Medulla oblongata (tissue), 1 donor: ENCODE measurements at regions not wholly inside any gene's neighbourhood (a gene's known extent, or its start where the extent isn't known, plus 50 kb on each side); places are given as distances from the start of the nearest gene placed in this dataset.
A peak's percentile ranks its signal among the peaks of the same experiment; 100 is the strongest.

Source experiments
- DNase-seq: peaks from one replicate; pipeline ENCODE4 v3.0.0-alpha.2; 2015; ENCODE audit errors: extremely low spot score

DNA sequence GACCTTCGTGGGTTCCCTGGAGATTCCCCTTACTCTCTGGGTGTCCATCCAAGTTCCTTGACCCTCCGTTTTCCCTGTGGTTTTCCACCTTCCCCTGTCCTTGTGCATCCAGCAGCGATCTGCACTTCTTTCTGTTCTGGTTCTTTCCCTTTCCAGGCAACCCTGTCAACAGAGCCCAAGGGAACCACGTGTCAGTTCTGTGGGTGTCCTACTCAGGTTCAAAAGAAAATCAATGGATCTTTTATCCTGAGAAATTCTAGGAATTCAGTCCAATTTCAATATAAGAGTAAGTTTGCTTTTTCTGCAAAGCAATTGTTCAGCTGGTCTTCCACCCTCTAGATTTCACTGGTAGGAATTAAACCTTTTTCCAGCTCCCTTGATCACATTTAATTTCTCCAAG lies 1394.8 kb upstream of the SLC10A2 start:
- DNase-seq, result no peak

DNA sequence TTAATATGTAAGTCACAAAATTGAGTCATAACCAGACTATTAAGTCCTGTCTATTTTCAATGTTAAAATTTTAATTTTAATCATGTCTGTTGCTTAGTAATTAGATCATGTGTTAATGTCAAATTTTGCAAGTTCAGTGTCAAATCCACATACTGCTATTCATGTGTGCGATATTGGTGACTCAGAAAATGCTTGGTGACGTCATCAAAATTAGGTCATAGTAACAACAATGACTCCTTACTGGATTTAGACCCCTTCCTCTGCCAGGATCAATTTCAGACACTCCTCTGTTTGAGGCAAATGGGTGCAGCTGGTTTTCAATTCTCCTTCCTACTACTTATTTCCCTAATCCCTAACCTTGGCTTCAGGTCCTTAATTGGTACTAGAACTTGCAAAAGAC lies 1394.3 kb upstream of the SLC10A2 start:
- no peak for DNase-seq

DNA sequence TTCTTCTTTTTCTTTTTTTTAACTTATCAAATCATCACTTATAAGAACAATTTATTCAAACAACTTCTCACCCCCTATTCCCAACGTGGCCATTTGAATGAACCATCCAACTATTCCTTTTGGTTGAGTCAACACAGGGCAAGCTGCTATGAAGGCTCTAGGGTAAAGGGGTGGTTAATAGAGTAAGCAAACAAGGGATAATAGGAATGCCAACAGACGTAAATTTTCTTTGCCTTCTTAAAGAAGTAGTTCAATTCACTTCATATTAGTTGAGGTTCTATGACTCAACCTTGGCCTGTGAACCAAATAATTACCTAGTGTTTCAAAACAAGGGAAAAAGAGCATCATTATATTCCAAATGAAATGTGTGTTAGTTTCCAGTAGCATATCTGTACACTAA lies 1383.8 kb upstream of the SLC10A2 start:
- DNase-seq, result no peak

- DNase-seq, result no peak
Measured at GRCh38 chr13:104447348-104447747, 1381.1 kb upstream of the SLC10A2 start.

- DNase-seq, result no peak
Measured at GRCh38 chr13:104442536-104442935, 1376.3 kb upstream of the SLC10A2 start.

GRCh38 chr13:104436555-104436954 lies 1370.3 kb upstream of the SLC10A2 start:
- DNase-seq, result no peak

DNA sequence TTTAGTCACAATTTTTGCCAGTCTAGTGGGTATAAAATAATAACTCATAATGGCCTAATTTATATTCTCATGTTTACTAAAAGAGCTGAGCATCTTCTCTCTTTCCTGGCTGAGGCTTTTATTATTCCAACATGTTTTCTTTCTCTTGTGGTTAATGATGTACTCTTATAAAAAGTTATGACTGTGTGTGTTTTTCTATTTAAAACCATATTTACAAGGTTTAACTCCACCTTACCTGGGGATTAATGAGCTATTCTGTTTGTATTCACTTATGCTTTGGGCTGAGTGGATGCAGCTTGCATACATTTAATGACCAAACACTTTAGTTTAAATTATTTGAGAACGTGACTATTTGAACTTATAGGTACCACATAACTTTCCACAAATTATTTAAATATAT lies 1365.7 kb upstream of the SLC10A2 start:
- DNase-seq, result no peak

DNA sequence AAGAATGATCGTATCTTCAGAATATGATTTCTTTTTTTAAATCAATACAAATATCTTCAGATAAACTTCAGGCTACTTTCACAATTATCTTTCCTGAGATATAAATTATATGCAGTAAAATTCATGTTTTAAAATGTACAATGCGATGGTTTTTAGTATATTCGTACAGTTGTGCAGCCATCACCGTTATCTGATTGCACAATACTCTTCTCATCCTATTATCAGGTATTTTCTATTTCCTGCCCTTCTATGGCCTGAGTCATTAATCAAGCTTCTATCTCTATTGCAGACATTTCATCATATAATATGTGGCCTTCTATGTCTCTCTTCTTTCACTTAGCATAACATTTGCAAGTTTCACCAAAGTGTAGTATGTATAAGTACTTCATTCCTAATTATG lies 1360.2 kb upstream of the SLC10A2 start:
- DNase-seq, result no peak

DNA sequence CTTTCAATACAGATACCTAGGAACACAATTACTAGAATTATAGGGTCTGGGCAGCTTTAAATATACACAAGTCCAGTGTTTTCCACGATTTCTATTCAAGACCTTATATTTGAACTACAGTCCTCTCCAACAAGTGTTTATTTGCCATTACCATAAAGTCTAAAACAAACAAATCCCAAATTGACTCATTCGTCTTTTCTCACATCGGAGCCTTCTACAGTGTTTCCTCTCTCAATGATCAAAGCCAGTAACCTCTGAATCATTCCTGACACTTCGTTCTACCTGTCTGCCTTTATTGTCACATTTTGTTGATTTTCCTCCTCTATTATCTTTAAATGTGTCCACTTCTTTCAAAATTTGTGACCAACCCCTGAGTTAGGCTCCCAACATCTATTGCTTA lies 1356.5 kb upstream of the SLC10A2 start:
- no peak for DNase-seq

DNA sequence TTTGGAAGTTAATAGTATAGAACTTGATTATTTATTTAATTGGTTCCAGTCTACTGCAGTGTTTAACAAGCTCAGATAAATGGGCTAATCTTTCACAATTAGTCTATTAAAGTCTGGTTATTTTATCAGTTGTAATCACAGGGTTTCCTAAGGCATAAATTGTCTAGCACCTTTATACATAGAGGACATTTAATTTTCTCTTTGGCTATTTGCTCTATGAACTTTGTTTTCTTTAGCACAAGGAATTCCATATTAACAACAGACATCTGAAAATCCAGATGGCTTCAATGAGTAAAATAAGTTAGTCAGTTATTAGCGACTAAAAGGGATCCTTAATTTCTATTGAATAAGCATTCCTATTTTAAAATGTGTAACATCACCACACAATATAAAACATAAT lies 1350.8 kb upstream of the SLC10A2 start:
- no peak for DNase-seq

- DNase-seq, result no peak
Measured at GRCh38 chr13:104414771-104415170, 1348.6 kb upstream of the SLC10A2 start.

- DNase-seq, result peak; percentile 21
Measured at GRCh38 chr13:104414181-104414580, 1348.0 kb upstream of the SLC10A2 start.

DNA sequence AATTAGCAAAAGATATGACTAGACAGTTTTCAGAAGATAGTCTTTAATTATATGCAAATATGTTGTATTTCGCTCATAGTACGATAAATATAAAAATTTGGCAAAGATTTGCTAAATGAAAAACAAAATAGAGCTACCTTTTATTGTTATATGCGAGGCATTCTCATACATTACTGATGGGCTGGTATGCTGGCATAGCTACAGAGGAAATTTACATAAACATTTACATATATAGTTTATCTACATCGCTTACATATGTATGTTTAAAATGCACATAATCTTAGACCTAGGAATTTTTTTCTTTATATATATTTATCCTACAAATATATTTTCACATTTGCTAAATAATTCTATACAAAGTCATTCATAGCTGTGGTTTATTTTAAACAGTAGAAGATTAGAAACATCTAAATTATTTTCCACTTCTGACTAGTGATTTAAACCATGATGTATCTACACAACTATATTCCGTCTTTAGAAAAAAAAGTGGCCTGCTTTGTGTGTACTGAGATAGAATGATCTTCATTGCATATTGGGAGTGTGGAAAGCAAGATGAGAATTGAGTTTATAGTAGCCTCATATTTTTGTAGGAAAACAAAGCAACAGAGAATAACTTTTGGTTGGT lies 1345.0 kb upstream of the SLC10A2 start:
- no peak for DNase-seq

DNA sequence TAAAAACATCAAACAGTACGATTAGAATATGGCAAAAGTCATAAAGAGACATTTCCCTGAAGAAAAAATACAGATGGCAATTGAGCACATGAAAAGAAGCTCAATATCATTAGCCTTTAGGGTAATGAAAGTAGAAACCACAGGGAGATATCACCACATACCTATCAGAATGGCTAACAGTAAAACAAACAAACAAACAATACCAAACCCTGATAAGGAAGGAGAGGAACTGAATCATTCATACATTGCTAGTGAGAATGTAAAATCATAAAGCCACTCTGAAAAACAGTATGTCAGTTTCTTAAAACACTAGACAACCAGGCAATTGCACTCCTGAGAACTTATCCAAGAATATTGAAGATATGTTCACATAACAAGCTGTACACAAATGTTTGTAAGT lies 1342.5 kb upstream of the SLC10A2 start:
- no peak for DNase-seq

GRCh38 chr13:104404325-104404724 lies 1338.1 kb upstream of the SLC10A2 start:
- no peak for DNase-seq

DNA sequence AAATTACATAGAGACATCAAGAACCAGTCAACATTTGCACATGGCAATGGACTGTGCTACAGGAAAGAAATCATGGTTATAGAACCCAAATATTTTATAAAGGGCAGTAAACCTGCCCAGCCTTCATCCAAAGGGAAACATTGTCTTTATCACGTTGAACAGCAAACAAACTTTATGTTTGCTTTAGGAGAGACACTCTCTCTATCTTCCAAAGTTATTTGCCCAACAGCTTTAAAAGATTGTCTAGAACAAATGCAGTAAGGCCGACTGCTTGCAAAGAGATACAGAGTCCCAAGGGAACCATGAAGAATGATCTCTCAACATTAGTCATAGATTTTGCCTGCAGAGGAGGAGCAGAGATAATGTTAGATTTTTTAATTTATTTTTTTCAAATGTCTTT lies 1323.5 kb upstream of the SLC10A2 start:
- DNase-seq, result no peak

DNA sequence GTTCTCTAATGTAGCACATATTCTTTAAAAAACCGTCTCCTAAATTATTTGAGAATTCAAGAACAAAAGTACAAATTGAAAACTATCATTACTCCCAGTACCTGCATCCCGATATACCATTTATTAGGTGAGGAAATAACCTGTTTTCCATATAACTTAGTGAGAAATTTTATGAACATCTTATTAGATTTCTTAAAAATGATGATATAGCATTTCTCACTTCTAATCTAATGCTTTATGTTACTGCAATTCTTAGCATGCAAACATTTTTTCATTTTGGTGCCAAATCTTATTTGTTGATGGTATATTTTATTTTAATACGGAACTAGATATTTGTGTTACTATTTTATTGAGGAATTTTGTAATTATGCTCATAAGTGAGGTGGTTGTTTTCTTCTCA lies 1321.3 kb upstream of the SLC10A2 start:
- DNase-seq, result no peak

GRCh38 chr13:104385404-104385803 lies 1319.2 kb upstream of the SLC10A2 start:
- no peak for DNase-seq

DNA sequence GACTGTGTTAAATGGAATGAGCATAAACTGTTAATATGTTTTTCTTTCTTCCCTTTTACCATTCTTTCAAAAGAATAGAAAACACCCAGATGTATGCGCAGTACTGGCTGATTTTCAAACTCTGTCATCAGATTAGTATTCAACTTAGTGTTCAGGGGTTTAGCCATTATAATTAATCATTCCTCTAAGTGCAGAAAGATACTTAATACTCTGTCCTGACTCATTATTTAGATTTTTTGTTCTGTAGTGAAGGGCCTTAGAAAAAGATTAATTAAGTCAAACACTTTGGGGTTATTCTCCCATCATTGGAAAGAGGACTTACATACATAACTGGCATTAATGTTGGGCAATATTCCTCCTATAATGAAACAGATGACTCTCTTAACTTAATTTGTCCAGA lies 1316.7 kb upstream of the SLC10A2 start:
- DNase-seq, result no peak

DNA sequence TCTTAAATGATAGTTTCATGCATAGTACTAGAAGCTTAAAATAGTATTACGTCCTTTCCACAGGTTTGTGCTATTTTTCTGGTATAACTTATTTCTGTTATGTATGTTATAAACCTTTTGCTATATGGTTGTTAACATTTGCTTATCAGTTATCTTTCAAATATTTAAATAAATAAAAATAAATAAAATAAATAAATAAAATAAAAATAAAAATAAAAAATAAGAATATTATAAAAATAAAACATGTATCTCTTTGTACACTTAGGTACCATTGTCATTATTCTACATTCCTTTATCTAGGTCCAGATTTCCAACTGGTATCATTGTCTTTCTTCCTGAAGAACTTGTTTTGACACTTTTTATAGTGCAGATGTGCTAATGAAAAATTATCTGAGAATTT lies 1310.4 kb upstream of the SLC10A2 start:
- DNase-seq, result no peak

- DNase-seq, result no peak
Measured at GRCh38 chr13:104375614-104376013, 1309.4 kb upstream of the SLC10A2 start.

DNA sequence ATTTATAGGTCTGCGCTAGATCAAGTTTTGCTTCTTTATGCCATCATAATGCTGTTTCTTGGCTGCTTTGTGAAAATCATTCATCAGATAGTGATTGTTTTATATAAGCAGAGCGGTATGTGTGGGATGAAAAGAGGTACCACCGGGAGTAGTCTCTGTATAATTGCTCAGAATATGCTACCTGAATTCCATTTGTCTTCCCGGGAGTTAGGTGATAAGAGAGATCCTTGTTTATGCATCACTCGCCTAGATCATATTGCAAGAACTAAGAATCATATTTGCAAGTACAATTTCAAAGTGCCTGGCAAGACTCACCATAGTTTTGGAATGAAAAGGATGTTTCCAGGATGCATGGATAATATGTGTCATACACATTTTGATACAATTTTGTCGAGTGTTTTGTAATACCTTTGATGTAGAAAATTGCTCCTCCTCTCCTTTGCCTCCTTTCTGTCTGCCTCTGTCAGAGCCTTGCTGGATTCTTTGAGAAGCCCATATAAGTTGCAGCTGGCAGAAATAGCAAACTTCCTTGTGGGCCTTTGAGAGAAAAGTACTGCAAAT lies 1306.0 kb upstream of the SLC10A2 start:
- no peak for DNase-seq

GRCh38 chr13:104365430-104365829 lies 1299.2 kb upstream of the SLC10A2 start:
- DNase-seq, result no peak

DNA sequence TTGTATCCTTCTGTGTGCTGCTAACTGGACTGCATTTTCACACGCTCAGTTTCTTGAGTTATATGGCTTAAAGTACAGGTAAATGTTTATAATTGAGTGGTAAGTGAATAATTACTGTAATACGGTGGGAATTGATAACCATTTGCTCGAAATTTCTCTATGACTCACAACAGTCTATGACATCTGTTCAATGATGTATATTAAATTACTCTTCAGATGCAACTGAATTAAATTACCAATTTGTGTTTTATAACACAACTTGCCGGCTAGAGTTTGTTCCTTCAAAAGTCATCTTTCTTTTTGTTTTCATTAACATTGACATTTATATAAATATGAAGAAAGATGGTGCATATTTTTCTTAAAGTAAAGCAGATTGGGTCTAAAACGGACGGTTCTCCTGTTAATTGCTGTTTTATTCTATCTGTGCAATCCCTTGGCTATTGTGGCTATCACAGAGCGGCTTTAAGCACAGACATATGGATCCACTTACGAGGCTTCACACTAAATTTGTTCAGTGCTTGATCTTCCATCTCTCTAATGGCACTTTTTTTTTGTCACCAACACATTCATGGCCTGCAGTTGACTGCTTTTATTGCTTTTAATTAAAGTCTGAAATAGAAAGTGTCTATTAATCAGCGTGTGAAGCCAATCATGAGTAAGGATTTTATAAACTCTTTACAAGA lies 1291.6 kb upstream of the SLC10A2 start:
- DNase-seq, result no peak
